ENCODE measurements at regions not wholly inside any gene's neighbourhood (a gene's known extent, or its start where the extent isn't known, plus 50 kb on each side); places are given as distances from the start of the nearest gene placed in this dataset.

- Mint-ChIP-seq H3K36me3 (no peaks in the 10 kb centered on the region), H3K4me3 (no peak overlapping the region), H3K9me3 (peaks cover 5% of the 10 kb centered on the region in 2 donors), H3K27ac (no peak overlapping the region), H3K27me3 (ENCODE audit: low read depth in 2 of 2) (peaks cover 0 to 13% of the 10 kb centered on the region in 2 donors), H3K4me1 (no peaks in the 10 kb centered on the region)
- Histone ChIP-seq H3K27ac (ENCODE audit: low read length) (no peak overlapping the region), H3K9me3 (ENCODE audit: control insufficient read depth, insufficient read depth, low read length) (peaks cover 10% of the 10 kb centered on the region), H3K4me3 (ENCODE audit: low read length) (no peak overlapping the region), H3K36me3 (ENCODE audit: control insufficient read depth, insufficient read depth, low read length) (no peaks in the 10 kb centered on the region), H3K27me3 (ENCODE audit: control insufficient read depth, insufficient read depth, low read length) (no peaks in the 10 kb centered on the region), H3K4me1 (ENCODE audit: control insufficient read depth, insufficient read depth, low read length) (no peaks in the 10 kb centered on the region)
- intact Hi-C loops (cut with micrococcal nuclease) = no loop called here
- ATAC-seq (no peak), DNase-seq (no peak)
- no peak for TF ChIP-seq CTCF (IDR thresholded peaks at IDR 0.05)
- 91% methylated on average over 4 of the region's 5 CpGs for WGBS (ENCODE audit: insufficient coverage)
Measured at GRCh38 chr9:16238623-16239138, 631.8 kb downstream of the BNC2 start.

GRCh38 chr9:16241231-16241630 is 629.2 kb downstream of the BNC2 start:
- 96% methylated on average over 3 of the region's 3 CpGs for WGBS (ENCODE audit: insufficient coverage)
- H3K9me3 ChIP-seq (ENCODE audit: control insufficient read depth, insufficient read depth, low read length) = no peaks in the 10 kb centered on the region
- DNase-seq = no peak
- Mint-ChIP-seq H3K4me1 (no peaks in the 10 kb centered on the region), H3K36me3 (no peaks in the 10 kb centered on the region), H3K9me3 (no peaks in the 10 kb centered on the region), H3K4me3 (no peak overlapping the region), H3K27me3 (ENCODE audit: low read depth in 2 of 2) (peaks cover 6 to 18% of the 10 kb centered on the region in 2 donors), H3K27ac (no peak overlapping the region)
- H3K27ac ChIP-seq (ENCODE audit: low read length) = no peak overlapping the region
- H3K27me3 ChIP-seq (ENCODE audit: control insufficient read depth, insufficient read depth, low read length) = no peaks in the 10 kb centered on the region
- intact Hi-C loops (cut with micrococcal nuclease) = no loop called here
- no peaks in the 10 kb centered on the region for H3K36me3 ChIP-seq (ENCODE audit: control insufficient read depth, insufficient read depth, low read length)
- ATAC-seq = no peak
- H3K4me3 ChIP-seq (ENCODE audit: low read length) = no peak overlapping the region
- no peak for TF ChIP-seq CTCF (IDR thresholded peaks at IDR 0.05)
- no peaks in the 10 kb centered on the region for H3K4me1 ChIP-seq (ENCODE audit: control insufficient read depth, insufficient read depth, low read length)

GRCh38 chr9:16243798-16244197 is 626.7 kb downstream of the BNC2 start:
- Mint-ChIP-seq H3K27ac (no peak overlapping the region), H3K4me3 (no peak overlapping the region), H3K36me3 (no peaks in the 10 kb centered on the region), H3K9me3 (no peaks in the 10 kb centered on the region), H3K4me1 (no peaks in the 10 kb centered on the region), H3K27me3 (ENCODE audit: low read depth in 2 of 2) (peaks cover 17 to 22% of the 10 kb centered on the region in 2 donors)
- H3K27ac ChIP-seq (ENCODE audit: low read length) = no peak overlapping the region
- H3K4me3 ChIP-seq (ENCODE audit: low read length) = no peak overlapping the region
- ATAC-seq (no peak), DNase-seq (no peak)
- TF ChIP-seq CTCF (IDR thresholded peaks at IDR 0.05) = no peak
- intact Hi-C loops (cut with micrococcal nuclease) = no loop called here
- no peaks in the 10 kb centered on the region for H3K36me3 ChIP-seq (ENCODE audit: control insufficient read depth, insufficient read depth, low read length)
- no peaks in the 10 kb centered on the region for H3K9me3 ChIP-seq (ENCODE audit: control insufficient read depth, insufficient read depth, low read length)
- WGBS (ENCODE audit: insufficient coverage) = 86% methylated on average over 5 of the region's 5 CpGs
- no peaks in the 10 kb centered on the region for H3K27me3 ChIP-seq (ENCODE audit: control insufficient read depth, insufficient read depth, low read length)
- H3K4me1 ChIP-seq (ENCODE audit: control insufficient read depth, insufficient read depth, low read length) = no peaks in the 10 kb centered on the region

- Mint-ChIP-seq H3K36me3 (no peaks in the 10 kb centered on the region), H3K27me3 (ENCODE audit: low read depth in 2 of 2) (peaks cover 19 to 33% of the 10 kb centered on the region in 2 donors), H3K4me3 (no peak overlapping the region), H3K4me1 (no peaks in the 10 kb centered on the region), H3K9me3 (no peaks in the 10 kb centered on the region), H3K27ac (no peak overlapping the region)
- no peak for ATAC-seq
- no peak overlapping the region for H3K27ac ChIP-seq (ENCODE audit: low read length)
- H3K9me3 ChIP-seq (ENCODE audit: control insufficient read depth, insufficient read depth, low read length) = no peaks in the 10 kb centered on the region
- no peaks in the 10 kb centered on the region for H3K27me3 ChIP-seq (ENCODE audit: control insufficient read depth, insufficient read depth, low read length)
- no peaks in the 10 kb centered on the region for H3K4me1 ChIP-seq (ENCODE audit: control insufficient read depth, insufficient read depth, low read length)
- H3K36me3 ChIP-seq (ENCODE audit: control insufficient read depth, insufficient read depth, low read length) = no peaks in the 10 kb centered on the region
- intact Hi-C loops (cut with micrococcal nuclease) = no loop called here
- DNase-seq = no peak
- WGBS (ENCODE audit: insufficient coverage) = 87% methylated on average over 1 of the region's 1 CpG
- no peak for TF ChIP-seq CTCF (IDR thresholded peaks at IDR 0.05)
- H3K4me3 ChIP-seq (ENCODE audit: low read length) = no peak overlapping the region
Measured at GRCh38 chr9:16245756-16246440, 624.6 kb downstream of the BNC2 start.
